Loucy (cell line): ENCODE measurements at regions not wholly inside any gene's neighbourhood (a gene's known extent, or its start where the extent isn't known, plus 50 kb on each side); places are given as distances from the start of the nearest gene placed in this dataset.

Experiments
- EZH2phosphoT487 ChIP-seq: fragments of 200-600 bp; IDR thresholded peaks from 2 replicates; pipeline ENCODE4 v1.6.1; 2018; ENCODE audit warnings: antibody characterized with exemption, mild to moderate bottlenecking, moderate library complexity, borderline replicate concordance
- TF ChIP-seq, protein P1 (sequence below): fragments of 200-600 bp; sonication (generic); conservative IDR thresholded peaks from 2 replicates; pipeline ENCODE4 v1.5.1; 2014; ENCODE audit warnings: mild to moderate bottlenecking, antibody characterized with exemption, low read length

DNA sequence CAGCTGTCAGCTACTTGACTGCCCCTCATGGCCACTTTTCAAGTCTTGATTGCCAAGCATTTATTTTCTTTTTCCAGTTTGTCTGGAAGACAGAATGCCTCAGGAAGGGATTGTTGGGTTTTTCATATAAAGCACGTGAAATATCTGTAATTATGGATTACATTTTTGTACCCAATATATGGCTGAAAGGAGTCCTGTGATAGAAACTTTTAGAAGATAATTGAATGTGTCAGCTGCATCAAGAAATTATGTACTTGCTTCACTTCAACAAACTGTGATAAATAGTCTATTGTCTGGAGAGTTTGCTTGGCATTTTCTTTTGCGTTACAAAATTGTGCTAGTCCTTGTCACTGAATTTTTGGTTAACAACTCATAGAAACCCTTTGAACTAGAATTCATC lies 247.9 kb upstream of the SLCO3A1 start:
- TF ChIP-seq, protein P1, sequence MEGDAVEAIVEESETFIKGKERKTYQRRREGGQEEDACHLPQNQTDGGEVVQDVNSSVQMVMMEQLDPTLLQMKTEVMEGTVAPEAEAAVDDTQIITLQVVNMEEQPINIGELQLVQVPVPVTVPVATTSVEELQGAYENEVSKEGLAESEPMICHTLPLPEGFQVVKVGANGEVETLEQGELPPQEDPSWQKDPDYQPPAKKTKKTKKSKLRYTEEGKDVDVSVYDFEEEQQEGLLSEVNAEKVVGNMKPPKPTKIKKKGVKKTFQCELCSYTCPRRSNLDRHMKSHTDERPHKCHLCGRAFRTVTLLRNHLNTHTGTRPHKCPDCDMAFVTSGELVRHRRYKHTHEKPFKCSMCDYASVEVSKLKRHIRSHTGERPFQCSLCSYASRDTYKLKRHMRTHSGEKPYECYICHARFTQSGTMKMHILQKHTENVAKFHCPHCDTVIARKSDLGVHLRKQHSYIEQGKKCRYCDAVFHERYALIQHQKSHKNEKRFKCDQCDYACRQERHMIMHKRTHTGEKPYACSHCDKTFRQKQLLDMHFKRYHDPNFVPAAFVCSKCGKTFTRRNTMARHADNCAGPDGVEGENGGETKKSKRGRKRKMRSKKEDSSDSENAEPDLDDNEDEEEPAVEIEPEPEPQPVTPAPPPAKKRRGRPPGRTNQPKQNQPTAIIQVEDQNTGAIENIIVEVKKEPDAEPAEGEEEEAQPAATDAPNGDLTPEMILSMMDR: no peak
- no peak for TF ChIP-seq EZH2phosphoT487
